Activated T-cell treated with anti-CD3 and anti-CD28 coated beads, Interleukin-2, amount 50 U/mL, for 72 hours (primary cell): ENCODE measurements at regions not wholly inside any gene's neighbourhood (a gene's known extent, or its start where the extent isn't known, plus 50 kb on each side); places are given as distances from the start of the nearest gene placed in this dataset.

Experiments used
- ATAC-seq, 2 donors: fragments of 150-1000 bp; cut with Tn5 transposase; replicated peaks in 1 of 2; 2 replicates each; pipeline ENCODE4 v1.10.0; 2021; ENCODE audit warnings: moderate library complexity in 2 of 2, mild to moderate bottlenecking in 1 of 2
- DNase-seq, 2 donors: peaks; one replicate each; pipeline ENCODE4 v3.0.0; 2021 to 2022; ENCODE audit warnings: mixed read lengths in 1 of 2
- H3K27ac Mint-ChIP-seq: one replicate; pipeline ENCODE4 v1.8.0; 2022; ENCODE audit warnings: mild to moderate bottlenecking, moderate library complexity, mixed read lengths
- H3K27me3 Mint-ChIP-seq: one replicate; pipeline ENCODE4 v1.8.0; 2022; ENCODE audit warnings: low read depth, mixed read lengths
- H3K36me3 Mint-ChIP-seq, 2 donors: one replicate each; pipeline ENCODE4 v1.8.0; 2022; ENCODE audit warnings: mixed read lengths in 2 of 2, mild to moderate bottlenecking in 1 of 2; ENCODE audit not compliant: insufficient read depth in 2 of 2
- H3K4me1 Mint-ChIP-seq: one replicate; pipeline ENCODE4 v1.8.0; 2022; ENCODE audit warnings: low read depth, mixed read lengths
- H3K4me3 Mint-ChIP-seq, 2 donors: one replicate each; pipeline ENCODE4 v1.8.0; 2022; ENCODE audit warnings: mild to moderate bottlenecking in 2 of 2, mixed read lengths in 2 of 2, moderate library complexity in 2 of 2
- H3K9me3 Mint-ChIP-seq, 2 donors: one replicate each; pipeline ENCODE4 v1.8.0; 2022; ENCODE audit warnings: mixed read lengths in 2 of 2

DNA sequence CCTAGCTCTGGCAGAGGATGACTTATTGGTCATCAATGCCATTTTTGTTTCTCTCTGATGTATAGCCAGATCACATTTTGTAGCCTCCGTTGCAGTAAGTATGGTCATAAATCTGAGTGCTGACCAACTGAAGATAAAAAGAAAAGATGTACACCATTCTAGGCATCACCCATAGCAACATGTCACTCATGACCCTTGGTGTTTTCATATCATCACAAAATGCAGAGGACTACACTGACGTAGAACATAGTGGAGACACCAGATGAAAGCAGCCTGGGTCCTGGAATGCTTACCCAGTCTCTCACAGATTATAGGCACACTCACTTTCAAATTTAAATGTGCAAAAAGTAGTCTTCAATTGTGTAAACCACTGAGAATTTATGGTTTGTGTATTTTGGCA, 172.8 kb downstream of the PDHA2 start:
- Mint-ChIP-seq H3K9me3 (peaks cover 0 to 4% of the 10 kb centered on the region in 2 donors), H3K27ac (no peak overlapping the region), H3K27me3 (no peaks in the 10 kb centered on the region), H3K36me3 (no peaks in the 10 kb centered on the region), H3K4me1 (no peaks in the 10 kb centered on the region), H3K4me3 (no peak overlapping the region)
- ATAC-seq (no peak), DNase-seq (no peak)

DNA sequence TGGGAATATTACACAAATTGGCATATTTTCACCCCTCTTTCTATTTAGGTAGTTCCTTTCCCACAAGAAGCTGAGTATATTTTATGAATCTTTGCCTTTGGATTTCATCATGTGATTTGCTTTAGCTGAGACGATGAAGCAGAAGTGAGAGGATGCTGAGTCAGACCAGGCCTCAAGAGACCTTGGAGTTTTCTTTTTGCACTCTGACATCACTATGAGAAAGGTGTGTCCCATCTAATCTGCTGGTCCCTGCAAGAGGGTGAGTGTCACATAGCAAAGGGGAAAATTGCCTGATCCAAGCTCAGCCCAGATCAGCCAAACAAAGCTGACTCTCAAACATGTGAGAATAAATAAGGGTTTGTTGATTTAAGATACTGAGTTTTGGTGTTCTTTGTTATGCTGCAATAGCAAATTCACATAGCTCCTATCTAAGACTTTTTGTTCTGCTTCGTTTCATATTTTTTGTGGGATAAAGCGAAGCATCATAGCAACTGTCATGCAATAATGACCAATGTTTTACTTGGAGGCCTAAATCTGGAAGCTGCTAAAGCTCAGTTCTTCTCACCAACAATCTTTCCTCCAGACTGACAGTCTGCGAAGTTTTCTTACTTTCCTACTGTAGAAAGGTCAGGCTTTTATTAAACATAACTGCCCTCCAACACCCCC, 176.9 kb downstream of the PDHA2 start:
- ATAC-seq: peak in 1 of 2 donors; percentile 35
- Mint-ChIP-seq H3K4me3 (no peak overlapping the region), H3K4me1 (no peaks in the 10 kb centered on the region), H3K27ac (no peak overlapping the region), H3K36me3 (no peaks in the 10 kb centered on the region), H3K9me3 (no peaks in the 10 kb centered on the region), H3K27me3 (no peaks in the 10 kb centered on the region)
- DNase-seq: no peak

DNA sequence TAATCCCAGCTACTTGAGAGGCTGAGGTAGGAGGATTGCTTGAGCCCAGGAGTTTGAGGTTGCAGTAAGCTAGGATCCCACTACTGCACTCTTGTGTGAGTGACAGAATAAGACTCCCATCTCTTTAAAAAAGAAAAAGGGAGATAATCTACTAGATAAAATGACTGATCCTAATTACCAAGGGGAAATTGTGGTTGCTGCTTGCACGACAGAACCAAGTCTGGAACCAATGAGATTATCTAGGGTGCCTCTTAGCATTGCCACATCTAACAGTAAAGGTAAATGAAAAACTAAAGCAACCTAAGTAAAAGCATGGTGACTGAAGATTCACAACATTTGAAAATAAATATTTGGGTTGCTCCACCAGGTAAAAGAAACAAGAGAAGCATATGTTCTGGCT, 185.1 kb downstream of the PDHA2 start:
- Mint-ChIP-seq H3K27ac (no peak overlapping the region), H3K9me3 (peaks cover 0 to 2% of the 10 kb centered on the region in 2 donors), H3K4me1 (no peaks in the 10 kb centered on the region), H3K27me3 (no peaks in the 10 kb centered on the region), H3K36me3 (no peaks in the 10 kb centered on the region), H3K4me3 (no peak overlapping the region)
- no peak for ATAC-seq
- DNase-seq: no peak

DNA sequence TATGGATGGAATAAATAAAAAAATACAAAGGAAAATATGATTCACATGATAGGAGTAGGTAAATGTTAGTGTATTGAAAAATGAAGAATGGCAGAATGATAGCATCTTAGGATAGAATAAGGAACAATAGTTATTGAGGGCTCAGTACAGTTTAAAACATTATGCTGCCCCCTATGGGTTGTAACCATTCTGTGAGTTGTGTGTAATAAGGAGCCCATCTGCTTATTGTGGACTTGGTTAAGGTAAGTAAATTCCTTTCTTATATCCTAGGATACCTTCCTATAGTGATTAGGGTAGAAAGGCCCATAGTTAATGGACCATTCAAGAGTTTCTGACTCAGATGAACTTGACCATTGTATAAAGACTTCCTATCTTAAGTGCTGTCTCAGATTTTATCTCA, 195.8 kb downstream of the PDHA2 start:
- Mint-ChIP-seq H3K4me1 (no peaks in the 10 kb centered on the region), H3K4me3 (no peak overlapping the region)

DNA sequence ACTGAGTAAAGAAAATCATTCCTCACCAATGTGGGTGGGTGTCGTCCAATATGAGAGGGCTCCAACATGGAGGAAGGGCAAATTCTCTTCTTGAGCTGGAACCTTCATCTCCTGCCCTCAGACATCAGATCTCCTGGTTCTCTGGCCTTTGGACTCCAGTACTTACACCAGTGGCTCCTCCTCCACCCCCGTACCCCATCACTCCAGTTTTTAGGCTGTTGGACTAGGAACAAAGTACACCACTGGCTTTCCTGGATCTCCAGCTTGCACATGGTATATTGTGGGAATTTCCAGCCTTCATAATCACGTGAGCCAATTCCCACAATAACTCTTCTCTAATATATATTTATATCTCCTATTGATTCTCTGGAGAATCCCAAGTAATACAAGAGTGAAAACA, 196.9 kb downstream of the PDHA2 start:
- no peak overlapping the region for H3K4me3 Mint-ChIP-seq
- no peak for ATAC-seq
- H3K36me3 Mint-ChIP-seq: no peaks in the 10 kb centered on the region
- no peak overlapping the region for H3K27ac Mint-ChIP-seq
- DNase-seq: no peak
- no peaks in the 10 kb centered on the region for H3K4me1 Mint-ChIP-seq
- no peaks in the 10 kb centered on the region for H3K9me3 Mint-ChIP-seq
- no peaks in the 10 kb centered on the region for H3K27me3 Mint-ChIP-seq

More for the DNA sequence above, 195.8 kb downstream of the PDHA2 start:
- DNase-seq (no peak), ATAC-seq (no peak)
- no peaks in the 10 kb centered on the region for H3K27me3 Mint-ChIP-seq
- H3K36me3 Mint-ChIP-seq: no peaks in the 10 kb centered on the region
- H3K9me3 Mint-ChIP-seq: no peaks in the 10 kb centered on the region
- H3K27ac Mint-ChIP-seq: no peak overlapping the region

DNA sequence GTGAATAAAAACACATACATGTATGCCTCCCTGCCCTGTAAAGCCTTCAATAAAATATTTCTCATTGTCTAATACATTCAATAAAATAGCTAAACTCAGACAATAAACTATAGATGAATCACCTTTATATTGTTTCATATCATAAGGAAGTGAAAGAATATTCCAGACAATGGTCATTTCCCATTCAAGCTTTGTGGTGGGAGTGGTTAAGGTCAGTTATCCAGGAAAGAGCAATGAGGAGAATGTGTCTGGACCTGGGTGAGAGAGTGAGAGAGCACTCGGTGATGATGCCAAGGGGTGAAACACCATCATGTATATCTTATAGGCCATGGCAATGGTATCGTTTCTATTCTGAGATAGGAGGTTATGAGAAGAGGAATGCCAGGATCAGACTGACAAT, 197.8 kb downstream of the PDHA2 start:
- H3K4me3 Mint-ChIP-seq: no peak overlapping the region
- H3K9me3 Mint-ChIP-seq: no peaks in the 10 kb centered on the region
- no peak for ATAC-seq

DNA sequence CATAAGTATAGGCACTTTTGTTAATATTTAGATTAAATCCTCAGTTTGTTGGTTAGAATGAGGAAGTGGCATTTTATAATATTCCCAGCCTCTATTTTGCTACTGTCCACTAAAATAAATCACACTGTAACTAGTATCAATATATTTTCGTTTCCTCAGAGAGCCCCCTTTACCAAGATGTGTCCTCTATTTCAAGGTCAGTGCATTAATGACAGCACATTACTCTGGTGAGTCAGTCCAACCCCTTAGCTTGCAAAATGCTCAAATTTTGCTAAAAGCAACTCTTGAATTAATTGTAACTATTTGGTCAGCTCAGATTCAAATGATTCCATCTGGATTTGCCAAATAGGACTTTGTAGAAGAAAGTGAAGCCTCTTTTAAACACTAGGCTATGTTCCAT, 199.3 kb downstream of the PDHA2 start:
- no peaks in the 10 kb centered on the region for H3K27me3 Mint-ChIP-seq
- ATAC-seq (no peak), DNase-seq (no peak)
- H3K36me3 Mint-ChIP-seq: no peaks in the 10 kb centered on the region
- H3K4me3 Mint-ChIP-seq: no peak overlapping the region
- no peak overlapping the region for H3K27ac Mint-ChIP-seq
- no peaks in the 10 kb centered on the region for H3K9me3 Mint-ChIP-seq
- no peaks in the 10 kb centered on the region for H3K4me1 Mint-ChIP-seq

More for the DNA sequence above, 197.8 kb downstream of the PDHA2 start:
- Mint-ChIP-seq H3K36me3 (no peaks in the 10 kb centered on the region), H3K27ac (no peak overlapping the region), H3K27me3 (no peaks in the 10 kb centered on the region), H3K4me1 (no peaks in the 10 kb centered on the region)
- DNase-seq: no peak

DNA sequence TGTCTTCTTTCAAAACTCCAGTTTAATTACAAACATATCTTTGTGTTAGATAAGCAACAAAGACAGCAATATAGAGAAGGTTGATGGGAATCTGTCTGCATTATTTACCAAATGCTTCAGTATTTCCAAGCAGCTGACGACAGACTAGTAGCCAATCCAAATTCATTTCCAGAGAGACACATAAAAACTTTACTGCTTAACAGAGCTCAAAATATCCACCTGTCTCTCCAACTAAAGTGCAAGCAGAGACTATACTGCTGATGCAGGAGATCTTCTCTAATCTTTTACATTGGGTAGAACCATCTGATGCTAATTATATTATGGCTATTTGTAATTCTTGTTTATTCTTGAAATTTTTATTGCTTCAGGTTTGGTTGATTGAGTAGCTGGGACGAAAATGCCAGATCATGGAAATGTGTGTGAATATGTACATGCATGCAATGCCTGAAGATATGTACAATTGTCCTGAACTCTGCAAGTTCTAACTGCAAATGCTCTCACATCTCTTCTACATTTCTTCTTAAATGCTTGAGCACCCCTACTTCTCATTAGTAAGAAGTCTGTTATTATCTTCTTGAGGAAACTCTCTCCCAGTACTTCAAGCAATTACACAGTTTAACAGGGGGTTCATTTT, 200.0 kb downstream of the PDHA2 start:
- H3K36me3 Mint-ChIP-seq: no peaks in the 10 kb centered on the region
- DNase-seq (no peak), ATAC-seq (no peak)
- H3K9me3 Mint-ChIP-seq: no peaks in the 10 kb centered on the region
- no peaks in the 10 kb centered on the region for H3K27me3 Mint-ChIP-seq
- H3K27ac Mint-ChIP-seq: no peak overlapping the region
- no peaks in the 10 kb centered on the region for H3K4me1 Mint-ChIP-seq
- no peak overlapping the region for H3K4me3 Mint-ChIP-seq

DNA sequence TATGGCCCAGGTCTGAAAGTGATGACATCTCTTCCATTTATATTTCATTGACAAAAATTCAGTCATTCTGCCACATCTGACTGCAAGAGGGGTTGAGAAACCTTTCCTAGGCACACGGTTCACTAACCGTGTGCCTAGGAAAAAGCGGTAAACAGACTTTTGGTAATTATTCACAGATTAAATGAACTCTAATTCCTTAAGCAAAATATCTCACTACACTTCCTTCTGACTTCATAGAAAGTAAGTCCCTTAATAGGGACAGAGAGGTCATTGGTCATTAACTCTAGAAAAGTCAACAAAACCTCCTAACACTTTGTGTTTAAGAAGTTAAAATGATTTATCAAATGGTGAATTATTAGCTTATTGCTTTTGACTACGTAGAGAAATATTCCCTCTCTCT, 205.1 kb downstream of the PDHA2 start:
- Mint-ChIP-seq H3K27me3 (no peaks in the 10 kb centered on the region), H3K36me3 (no peaks in the 10 kb centered on the region), H3K27ac (no peak overlapping the region), H3K4me3 (no peak overlapping the region), H3K9me3 (peaks cover 0 to 3% of the 10 kb centered on the region in 2 donors), H3K4me1 (no peaks in the 10 kb centered on the region)
- DNase-seq (no peak), ATAC-seq (no peak)

DNA sequence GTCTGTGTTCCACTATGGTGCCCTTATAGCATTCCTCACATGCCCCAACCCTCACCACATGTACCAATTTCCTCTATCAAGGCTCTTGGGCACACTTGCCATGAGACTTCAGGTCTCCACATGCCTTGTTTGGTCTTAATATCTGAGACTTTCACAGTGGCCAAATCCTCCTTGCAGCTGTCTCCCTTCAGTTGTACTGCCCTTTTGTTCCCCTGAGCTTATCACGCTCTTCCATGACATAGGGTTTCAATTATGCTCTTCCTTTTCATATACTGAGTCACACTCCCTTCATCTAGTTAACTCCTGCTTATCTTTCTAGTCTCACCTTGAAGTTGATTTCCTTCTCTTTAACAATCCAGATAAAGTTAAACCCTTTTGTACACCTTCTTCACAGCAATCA, 212.9 kb downstream of the PDHA2 start:
- Mint-ChIP-seq H3K36me3 (no peaks in the 10 kb centered on the region), H3K4me1 (no peaks in the 10 kb centered on the region), H3K4me3 (no peak overlapping the region), H3K9me3 (peaks cover 2 to 7% of the 10 kb centered on the region in 2 donors), H3K27me3 (no peaks in the 10 kb centered on the region), H3K27ac (no peak overlapping the region)
- ATAC-seq: no peak
- no peak for DNase-seq

DNA sequence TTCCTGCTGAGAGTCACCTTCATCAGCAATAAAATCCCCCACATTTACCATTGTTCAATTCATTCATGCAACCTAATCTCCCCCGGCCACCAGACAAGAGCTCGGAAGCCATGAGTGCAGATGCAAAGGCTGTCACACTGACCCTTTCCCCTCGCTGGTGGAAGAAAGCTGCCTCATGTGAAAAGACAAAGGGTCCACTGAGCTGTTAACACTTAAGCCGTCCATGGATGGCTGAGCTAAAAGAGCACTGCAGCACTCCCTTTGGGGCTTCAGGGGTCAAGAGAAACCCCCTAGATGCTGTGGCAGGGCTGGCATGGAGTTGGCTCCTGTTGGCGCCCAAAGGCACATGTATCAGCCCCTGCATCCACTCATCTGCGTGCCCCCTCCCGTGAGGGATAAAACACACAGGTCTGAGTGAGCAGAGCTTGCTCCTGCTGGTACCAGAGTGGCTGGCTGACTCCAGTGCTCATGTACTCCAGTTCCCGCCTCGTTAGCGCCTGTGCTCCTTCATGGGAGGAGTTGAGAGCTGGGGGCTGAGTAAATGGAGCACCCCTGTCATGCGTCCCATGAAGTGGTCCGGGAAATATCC, 216.5 kb downstream of the PDHA2 start:
- Mint-ChIP-seq H3K36me3 (no peaks in the 10 kb centered on the region), H3K27ac (no peak overlapping the region), H3K27me3 (no peaks in the 10 kb centered on the region), H3K9me3 (peaks cover 2 to 4% of the 10 kb centered on the region in 2 donors), H3K4me1 (no peaks in the 10 kb centered on the region), H3K4me3 (no peak overlapping the region)
- ATAC-seq (no peak), DNase-seq (no peak)

DNA sequence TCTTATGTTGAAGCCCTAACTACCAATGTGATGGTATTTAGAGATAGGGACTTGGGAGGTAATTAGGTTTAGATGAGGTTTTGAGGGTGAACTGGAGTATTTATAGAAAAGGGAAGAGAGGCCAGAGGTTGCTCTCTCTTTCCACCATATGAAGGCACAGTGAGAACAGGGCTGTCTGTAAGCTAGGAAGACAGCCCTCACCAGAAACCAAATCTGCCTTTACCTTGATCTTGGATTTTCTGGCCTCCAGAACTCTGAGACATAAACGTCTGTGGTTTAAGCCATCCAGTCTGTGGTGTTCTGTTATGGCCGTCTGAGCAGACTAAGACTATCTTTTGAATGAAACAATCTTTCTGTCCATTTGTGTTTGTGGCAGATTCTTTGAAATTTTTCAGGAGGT, 223.7 kb downstream of the PDHA2 start:
- H3K27ac Mint-ChIP-seq: no peak overlapping the region
- ATAC-seq: no peak

DNA sequence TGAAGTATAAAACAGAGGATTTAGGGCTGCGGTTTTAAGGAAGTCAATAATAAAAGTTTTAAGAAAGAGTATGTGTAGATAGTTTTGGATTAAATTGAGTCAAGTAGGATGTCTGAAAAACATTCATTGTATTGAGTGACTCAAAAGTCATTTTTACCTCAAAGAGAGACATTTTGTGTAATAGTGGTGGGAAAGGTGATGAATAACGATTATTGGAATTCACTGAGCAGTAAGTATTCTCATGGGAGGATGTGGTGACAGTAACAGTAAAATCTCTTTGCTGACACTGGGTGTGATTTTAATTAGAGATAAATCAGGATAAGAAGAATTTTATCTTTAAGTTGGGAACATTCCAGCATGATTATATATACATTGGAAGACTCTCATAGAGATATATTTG, 233.6 kb downstream of the PDHA2 start:
- peaks cover 1 to 6% of the 10 kb centered on the region in 2 donors for H3K9me3 Mint-ChIP-seq
- no peak overlapping the region for H3K4me3 Mint-ChIP-seq
- DNase-seq (no peak), ATAC-seq (no peak)
- no peaks in the 10 kb centered on the region for H3K4me1 Mint-ChIP-seq
- no peaks in the 10 kb centered on the region for H3K36me3 Mint-ChIP-seq
- no peak overlapping the region for H3K27ac Mint-ChIP-seq
- H3K27me3 Mint-ChIP-seq: no peaks in the 10 kb centered on the region

More for the DNA sequence above, 223.7 kb downstream of the PDHA2 start:
- H3K9me3 Mint-ChIP-seq: peaks cover 0 to 2% of the 10 kb centered on the region in 2 donors
- DNase-seq: no peak
- H3K4me3 Mint-ChIP-seq: no peak overlapping the region
- no peaks in the 10 kb centered on the region for H3K36me3 Mint-ChIP-seq
- no peaks in the 10 kb centered on the region for H3K4me1 Mint-ChIP-seq
- H3K27me3 Mint-ChIP-seq: no peaks in the 10 kb centered on the region
